GM19238 (cell line): ENCODE measurements at regions not wholly inside any gene's neighbourhood (a gene's known extent, or its start where the extent isn't known, plus 50 kb on each side); places are given as distances from the start of the nearest gene placed in this dataset.
"Not testable (repeated sequence)": the region's sequence is repeated elsewhere in the genome, so short reads cannot be mapped to it uniquely, and the experiment has no call there.

ENCODE experiments used
- DNase-seq: peaks from one replicate; pipeline ENCODE4 v3.0.0; 2011; ENCODE audit warnings: low spot score; ENCODE audit not compliant: insufficient read length

GRCh38 chr12:126228936-126229335 lies 1163.7 kb downstream of the AACS start:
- DNase-seq = no peak

- no peak for DNase-seq
Observed at GRCh38 chr12:126232711-126233110, 1167.5 kb downstream of the AACS start.

GRCh38 chr12:126233625-126234024 lies 1168.4 kb downstream of the AACS start:
- DNase-seq = no peak

- DNase-seq = no peak
Observed at GRCh38 chr12:126243814-126244440, 1178.7 kb downstream of the AACS start.

- no peak for DNase-seq
Observed at GRCh38 chr12:126247936-126248335, 1182.7 kb downstream of the AACS start.

GRCh38 chr12:126248871-126249403 lies 1183.7 kb downstream of the AACS start:
- no peak for DNase-seq

- no peak for DNase-seq
Observed at GRCh38 chr12:126258190-126258589, 1193.0 kb downstream of the AACS start.

- no peak for DNase-seq
Observed at GRCh38 chr12:126262829-126263228, 1197.6 kb downstream of the AACS start.

GRCh38 chr12:126268222-126268621 lies 1203.0 kb downstream of the AACS start:
- no peak for DNase-seq

- DNase-seq = no peak
Observed at GRCh38 chr12:126271159-126271558, 1205.9 kb downstream of the AACS start.

- no peak for DNase-seq
Observed at GRCh38 chr12:126282691-126283090, 1217.5 kb downstream of the AACS start.

- DNase-seq = no peak
Observed at GRCh38 chr12:126286203-126286602, 1221.0 kb downstream of the AACS start.

GRCh38 chr12:126290456-126290855 lies 1225.2 kb downstream of the AACS start:
- no peak for DNase-seq

- not testable (repeated sequence) for DNase-seq
Observed at GRCh38 chr12:126291987-126292386, 1226.8 kb downstream of the AACS start.

GRCh38 chr12:126295652-126296051 lies 1230.4 kb downstream of the AACS start:
- no peak for DNase-seq

GRCh38 chr12:126309278-126309677 lies 1244.0 kb downstream of the AACS start:
- no peak for DNase-seq

- DNase-seq = no peak
Observed at GRCh38 chr12:126312457-126312856, 1247.2 kb downstream of the AACS start.

GRCh38 chr12:126316411-126316810 lies 1251.2 kb downstream of the AACS start:
- no peak for DNase-seq

GRCh38 chr12:126337556-126338441 lies 1272.6 kb downstream of the AACS start:
- no peak for DNase-seq

- DNase-seq = no peak
Observed at GRCh38 chr12:126342866-126343265, 1277.6 kb downstream of the AACS start.

- no peak for DNase-seq
Observed at GRCh38 chr12:126343321-126343720, 1278.1 kb downstream of the AACS start.

- no peak for DNase-seq
Observed at GRCh38 chr12:126346087-126346486, 1280.9 kb downstream of the AACS start.
